ENCODE measurements at regions not wholly inside any gene's neighbourhood (a gene's known extent, or its start where the extent isn't known, plus 50 kb on each side); places are given as distances from the start of the nearest gene placed in this dataset.

DNA sequence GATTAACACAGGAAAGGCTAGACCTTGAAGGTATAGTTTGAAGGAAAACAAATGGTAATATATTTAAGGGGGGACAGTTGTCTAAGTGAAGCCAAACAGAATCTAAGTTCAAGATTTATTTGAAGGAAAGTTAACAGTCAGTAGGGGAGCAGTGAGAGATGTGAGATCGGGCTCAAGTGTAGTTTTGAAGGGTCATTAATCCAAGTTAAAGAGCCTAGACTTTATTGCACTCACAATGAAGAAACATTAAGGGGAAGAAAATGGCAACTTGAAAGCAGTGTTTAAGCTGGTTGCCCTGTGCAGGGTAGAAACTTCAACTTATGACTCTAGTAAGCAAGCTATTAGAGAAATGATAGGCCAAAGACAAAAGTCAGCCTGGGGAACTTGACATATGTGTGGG lies 1952.2 kb downstream of the PCDH7 start:
- Histone ChIP-seq H2AK5ac (ENCODE audit: low read depth, low read length) (no peak overlapping the region), H3K79me1 (ENCODE audit: low read depth, low read length) (no peaks in the 10 kb centered on the region), H3K9me3 (ENCODE audit: insufficient read depth in 2 of 2, low read depth in 1 of 2, low read length in 1 of 2) (no peaks in the 10 kb centered on the region; a peak in 1 of 4 replicates), H4K5ac (ENCODE audit: insufficient read length, low read depth, low read length) (no peak overlapping the region), H3K79me2 (ENCODE audit: control insufficient read depth in 1 of 2, insufficient read depth in 2 of 2, low read length in 2 of 2) (no peaks in the 10 kb centered on the region), H3K4me3 (ENCODE audit: extremely low read depth in 1 of 4, insufficient read depth in 2 of 4, low read depth in 3 of 4, low read length in 4 of 4) (no peak overlapping the region), H4K20me1 (replicated peaks in 1 of 2; ENCODE audit: control insufficient read depth in 1 of 2, insufficient read depth in 2 of 2, low read length in 2 of 2) (no peaks in the 10 kb centered on the region), H4K8ac (ENCODE audit: extremely low read depth, insufficient read depth, low read length) (no peak overlapping the region), H3K18ac (ENCODE audit: extremely low read depth, low read length) (no peak overlapping the region), H3K56ac (replicated peaks; ENCODE audit: insufficient read length, low read depth, low read length) (no peak overlapping the region), H3K4me1 (replicated peaks in 1 of 4; ENCODE audit: control insufficient read depth in 3 of 4, insufficient read depth in 4 of 4, low read length in 3 of 4) (no peaks in the 10 kb centered on the region), H3K23ac (ENCODE audit: insufficient read length) (no peak overlapping the region), H3K9ac (replicated peaks in 1 of 4; ENCODE audit: extremely low read depth in 1 of 4, low read depth in 3 of 4, low read length in 3 of 4) (no peak overlapping the region), H3K27ac (ENCODE audit: low read depth, low read length) (no peak overlapping the region), H3K4me2 (ENCODE audit: insufficient read depth in 1 of 2, low read depth in 2 of 2, low read length in 2 of 2) (no peak overlapping the region), H2BK5ac (ENCODE audit: low read depth, low read length) (no peak overlapping the region), H2BK12ac (ENCODE audit: low read depth, low read length) (no peak overlapping the region), H3K27me3 (replicated peaks in 1 of 4; ENCODE audit: control insufficient read depth in 3 of 4, extremely low read depth in 1 of 4, insufficient read depth in 3 of 4, low read length in 3 of 4) (no peaks in the 10 kb centered on the region), H2AFZ (ENCODE audit: low read length) (no peak overlapping the region), H3K4ac (replicated peaks; ENCODE audit: insufficient read length, low read depth, low read length) (no peak overlapping the region), H3K14ac (ENCODE audit: insufficient read length) (no peak overlapping the region), H3K36me3 (ENCODE audit: control insufficient read depth in 2 of 4, insufficient read depth in 4 of 4, low read length in 3 of 4) (no peaks in the 10 kb centered on the region), H2BK15ac (ENCODE audit: low read length) (no peak overlapping the region), H2BK20ac (ENCODE audit: low read length) (no peak overlapping the region), H3K23me2 (ENCODE audit: low read depth, low read length) (no peaks in the 10 kb centered on the region), H2BK120ac (replicated peaks; ENCODE audit: low read depth, low read length) (no peak overlapping the region), H4K91ac (replicated peaks; ENCODE audit: insufficient read length, low read length) (no peak overlapping the region)
- ChIA-PET POLR2A (ENCODE audit: partially characterized antibody) (no interaction called here), CTCF (ENCODE audit: partially characterized antibody) (interaction anchor here (0.7 kb wide), 1 partner anchor 12 kb away, joined by 3 read pairs; no protein-coding TSS in a partner anchor)
- WGBS, 2 experiments (ENCODE audit: extremely low coverage in 1 of 2, insufficient coverage in 1 of 2, insufficient read length in 1 of 2, insufficient replicate concordance in 2 of 2, low coverage in 1 of 2, low lambda C conversion rate in 2 of 2, missing lambda C conversion rate in 1 of 2) = 82% methylated on average over 1 of the region's 1 CpG; no CpG with 5 or more reads in 1 of the 2 experiments
- DNase-seq (ENCODE audit: low read depth in 1 of 2, low spot score in 2 of 2) (no peak), FAIRE-seq (no peak)
- TF ChIP-seq YY1 (IDR thresholded peaks at IDR 0.05; ENCODE audit: low read depth, low read length) = no peak
- no peak for TF ChIP-seq TBP (IDR thresholded peaks at IDR 0.05; ENCODE audit: low read depth, low read length)
- no peak for TF ChIP-seq POLR2AphosphoS5 (IDR thresholded peaks at IDR 0.05; ENCODE audit: low read depth, low read length)
- TF ChIP-seq RAD21 (IDR thresholded peaks at IDR 0.05 in 1 of 2, conservative IDR thresholded peaks at IDR 0.05 in 1 of 2; ENCODE audit: low read depth in 2 of 2, low read length in 2 of 2) = no peak
- no peak for TF ChIP-seq SAP30 (IDR thresholded peaks at IDR 0.05; ENCODE audit: insufficient read depth, insufficient replicate concordance, low read length)
- no peak for TF ChIP-seq SIRT6 (IDR thresholded peaks at IDR 0.05; ENCODE audit: low read length)
